Putamen (tissue), 1 donor: ENCODE measurements at regions not wholly inside any gene's neighbourhood (a gene's known extent, or its start where the extent isn't known, plus 50 kb on each side); places are given as distances from the start of the nearest gene placed in this dataset.
"Not testable (repeated sequence)": the region's sequence is repeated elsewhere in the genome, so short reads cannot be mapped to it uniquely, and the experiment has no call there.

Experiments used
- DNase-seq: peaks from one replicate; pipeline ENCODE4 v3.0.0-alpha.2; 2016; ENCODE audit warnings: low spot score

DNA sequence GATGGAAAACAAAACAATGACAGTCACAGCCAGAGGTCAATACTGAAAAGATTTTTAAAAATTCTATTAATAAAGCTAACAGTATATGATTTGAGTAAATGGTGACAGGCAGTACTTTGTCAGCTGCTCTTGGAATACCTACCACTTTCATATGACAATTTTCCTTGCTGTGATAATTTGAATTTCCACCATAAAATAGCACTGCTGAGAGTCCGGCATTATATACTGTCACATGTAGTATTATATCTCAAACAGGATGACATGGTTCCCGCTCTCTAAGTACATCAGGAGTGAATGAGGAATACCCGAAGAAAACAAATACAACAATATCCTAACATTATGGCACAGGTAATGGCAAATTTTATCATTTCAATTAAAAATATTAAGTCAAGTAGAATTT, 146.8 kb upstream of the TMPRSS15 start:
- no peak for DNase-seq

DNA sequence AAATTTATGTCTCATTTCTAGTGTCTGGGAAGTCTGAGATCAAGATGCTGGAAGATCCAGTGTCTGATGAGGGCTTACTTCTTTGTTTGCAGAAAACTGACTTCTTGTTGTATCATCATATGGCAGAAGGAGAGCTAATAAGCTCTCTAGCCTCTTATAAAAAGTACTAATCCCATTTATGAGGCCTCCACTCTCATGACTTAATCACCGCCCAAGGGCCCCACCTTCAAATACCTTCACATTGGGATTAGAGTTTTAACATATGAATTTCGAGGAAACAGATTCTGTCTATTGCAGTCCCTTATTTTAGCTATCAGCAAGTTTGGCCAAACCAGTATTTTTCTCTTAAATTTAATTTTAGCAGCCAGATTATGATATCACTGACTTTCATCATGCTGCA, 150.2 kb upstream of the TMPRSS15 start:
- no peak for DNase-seq

DNA sequence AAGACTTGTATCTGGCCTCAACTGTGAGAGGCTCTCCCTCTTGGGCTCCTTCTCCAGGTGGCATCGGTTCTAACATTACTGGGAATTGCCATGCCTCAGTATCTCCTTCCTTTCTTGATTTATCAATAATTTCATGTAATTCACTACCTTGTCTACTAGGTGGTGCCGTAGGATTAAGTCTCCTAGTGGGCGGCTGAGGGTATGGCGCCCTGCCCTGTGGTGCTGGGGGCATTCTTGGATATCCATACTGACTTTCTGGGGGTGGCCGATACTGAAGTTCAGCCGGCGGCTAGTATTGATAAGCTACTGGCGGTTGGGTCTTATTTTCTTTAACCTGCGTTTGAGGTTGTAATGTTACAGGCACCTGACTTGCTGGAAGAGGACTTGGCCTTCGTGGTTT, 164.2 kb upstream of the TMPRSS15 start:
- not testable (repeated sequence) for DNase-seq

DNA sequence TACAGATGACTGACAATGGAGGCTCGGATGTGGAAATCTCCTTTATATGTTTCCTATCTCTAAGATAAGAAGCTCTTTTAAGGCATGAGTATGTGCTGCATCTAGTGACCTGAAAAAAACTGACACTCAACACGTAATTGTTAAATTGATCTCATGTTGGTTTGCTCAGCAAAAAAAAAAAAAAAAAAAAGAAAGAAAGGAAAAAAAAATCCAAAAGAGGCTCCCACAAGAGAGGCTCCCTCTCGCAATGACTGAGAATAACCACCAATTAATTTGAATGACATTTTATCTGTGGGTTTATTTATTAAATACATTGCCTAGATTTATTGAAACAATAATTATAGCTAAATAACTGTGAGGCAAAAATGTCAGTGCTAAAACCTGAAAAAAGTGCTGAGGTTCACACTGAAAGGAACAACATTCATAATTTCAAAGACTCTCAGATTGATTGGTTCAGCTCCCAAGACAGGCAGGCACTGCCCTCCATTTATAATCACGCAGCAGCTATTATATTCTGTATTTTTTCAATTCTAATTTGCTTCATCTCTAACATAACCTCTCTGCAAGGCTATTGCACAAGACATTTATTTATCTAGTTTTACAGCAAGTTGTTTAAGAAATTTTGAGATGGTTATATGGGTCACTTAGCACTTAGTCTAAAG, 184.5 kb upstream of the TMPRSS15 start:
- DNase-seq = no peak

DNA sequence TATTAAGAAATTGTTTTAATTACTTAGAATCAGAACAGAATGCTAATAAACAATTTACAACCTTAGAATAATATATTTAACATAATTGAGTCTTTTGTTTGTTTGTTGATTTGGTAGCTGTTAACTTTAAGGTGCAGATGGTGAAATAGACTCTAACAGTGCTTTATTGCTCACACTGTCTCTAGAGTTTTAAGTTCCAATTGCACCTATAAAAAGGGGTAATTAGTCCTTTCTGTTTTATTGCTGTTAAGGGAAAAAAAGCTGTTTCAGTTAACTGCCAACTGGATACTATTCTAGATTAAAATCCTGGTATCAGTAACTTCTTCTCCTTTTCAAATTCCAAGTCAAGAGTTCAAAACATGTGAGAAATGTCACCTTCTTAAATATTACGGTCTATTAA, 197.6 kb upstream of the TMPRSS15 start:
- no peak for DNase-seq

DNA sequence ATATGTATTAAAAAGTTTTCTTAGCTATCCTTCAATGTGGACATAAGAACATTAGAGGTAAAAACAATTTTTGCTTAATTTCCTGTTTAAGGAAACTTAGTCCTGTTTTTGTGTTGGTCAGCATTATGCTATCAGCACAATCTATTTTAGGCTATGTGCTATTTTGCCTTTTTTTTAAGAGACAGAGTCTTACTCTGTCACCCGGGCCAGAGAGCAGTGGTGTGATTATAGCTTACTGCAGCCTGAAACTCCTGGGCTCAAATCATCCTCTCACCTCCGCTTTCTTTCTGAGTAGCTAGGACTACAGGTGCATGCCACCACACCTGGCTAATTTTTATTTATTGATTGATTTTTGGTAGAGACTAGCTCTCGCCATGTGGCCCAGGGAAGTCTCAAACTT, 199.1 kb upstream of the TMPRSS15 start:
- DNase-seq = no peak

DNA sequence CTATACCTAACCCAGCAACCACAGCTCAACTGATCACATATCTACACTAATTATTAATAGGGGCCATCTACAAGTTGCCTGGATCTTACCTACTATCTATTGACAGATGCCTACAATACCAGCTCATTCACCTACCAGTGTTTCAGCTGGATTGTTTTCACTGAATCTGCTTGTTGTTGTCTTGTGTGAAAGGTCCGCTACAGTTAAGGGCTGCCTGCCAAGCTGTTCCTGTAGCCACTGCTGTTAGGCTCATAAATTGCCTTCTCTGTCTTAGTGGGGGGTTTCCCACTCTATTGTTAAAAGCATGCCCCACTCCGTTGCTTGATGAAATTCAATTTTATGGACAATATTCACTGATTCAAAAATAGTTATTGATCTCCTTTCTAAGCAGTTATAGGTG, 199.7 kb upstream of the TMPRSS15 start:
- no peak for DNase-seq

DNA sequence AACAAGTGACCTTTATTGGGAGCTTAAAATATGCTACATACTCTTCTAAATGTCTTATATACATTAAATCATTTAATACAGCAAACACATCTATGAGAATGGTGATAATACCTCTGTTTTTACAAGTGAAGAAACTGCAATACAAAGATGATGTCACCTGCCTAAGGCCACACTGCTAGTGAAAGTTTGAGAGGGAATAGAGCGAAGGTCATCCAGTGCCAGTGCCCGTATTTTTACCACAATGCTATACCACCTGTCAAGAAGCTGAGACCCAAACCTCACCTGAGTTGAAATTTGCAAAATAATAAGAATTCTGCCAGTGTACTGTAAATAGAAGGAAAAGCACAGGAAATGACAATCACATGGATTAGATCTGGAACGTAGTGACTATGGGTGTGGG, 200.4 kb upstream of the TMPRSS15 start:
- no peak for DNase-seq

DNA sequence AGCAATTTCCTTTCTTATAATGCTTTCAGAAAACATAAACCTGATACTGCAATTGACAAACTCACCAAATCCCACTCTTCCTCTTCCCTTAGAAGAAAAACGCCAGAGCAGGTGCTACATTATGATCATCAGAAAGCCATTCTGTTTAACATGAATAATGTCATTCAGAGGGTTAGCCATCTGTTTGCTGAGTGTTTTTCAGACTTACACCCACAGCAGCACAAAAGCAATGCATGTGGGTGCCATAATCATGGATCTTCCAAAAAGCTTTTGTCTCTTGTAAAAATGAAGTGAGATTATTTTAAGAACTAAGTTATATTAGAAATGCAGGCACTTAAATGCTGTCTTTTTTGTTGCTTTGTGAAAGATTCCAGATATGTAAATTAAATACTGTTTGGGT, 204.6 kb upstream of the TMPRSS15 start:
- DNase-seq = peak; percentile 20

DNA sequence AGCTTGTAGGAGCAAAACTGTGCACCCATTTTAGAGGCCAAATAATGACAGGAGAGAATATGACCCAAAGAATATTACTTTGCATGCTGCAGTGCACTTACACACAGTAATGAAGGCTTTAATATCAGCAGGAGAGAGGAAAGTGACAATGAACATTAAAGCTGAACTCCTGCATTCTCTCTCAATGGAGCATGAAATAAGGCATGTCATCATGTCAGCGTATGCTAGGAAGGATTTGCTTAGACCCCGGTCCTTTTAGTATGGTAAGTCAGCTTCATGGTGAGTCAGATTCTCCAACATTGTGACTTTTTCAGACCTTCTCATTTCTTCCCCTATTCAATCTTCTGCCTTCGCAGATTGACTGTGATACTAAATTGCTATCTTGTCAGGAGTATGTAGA, 210.7 kb upstream of the TMPRSS15 start:
- DNase-seq = no peak

DNA sequence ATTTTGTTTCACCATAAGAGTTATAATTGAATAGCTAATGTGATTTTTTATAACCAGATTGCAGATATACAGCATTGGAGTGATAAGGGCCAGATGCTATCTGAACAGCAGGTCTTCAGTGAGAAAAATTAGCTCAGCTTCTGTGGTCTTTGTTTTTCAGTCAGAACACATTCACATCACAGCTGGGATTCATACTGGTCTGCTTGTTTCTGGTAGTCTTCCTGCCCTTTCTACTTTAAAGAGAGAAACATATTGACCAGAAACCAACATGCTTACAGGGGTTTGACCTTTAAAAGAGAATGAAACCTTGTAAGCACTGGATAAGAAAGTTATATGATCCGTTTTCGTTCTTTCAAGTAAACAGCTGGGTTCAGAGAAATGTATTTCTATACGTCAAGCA, 213.7 kb upstream of the TMPRSS15 start:
- DNase-seq = no peak

DNA sequence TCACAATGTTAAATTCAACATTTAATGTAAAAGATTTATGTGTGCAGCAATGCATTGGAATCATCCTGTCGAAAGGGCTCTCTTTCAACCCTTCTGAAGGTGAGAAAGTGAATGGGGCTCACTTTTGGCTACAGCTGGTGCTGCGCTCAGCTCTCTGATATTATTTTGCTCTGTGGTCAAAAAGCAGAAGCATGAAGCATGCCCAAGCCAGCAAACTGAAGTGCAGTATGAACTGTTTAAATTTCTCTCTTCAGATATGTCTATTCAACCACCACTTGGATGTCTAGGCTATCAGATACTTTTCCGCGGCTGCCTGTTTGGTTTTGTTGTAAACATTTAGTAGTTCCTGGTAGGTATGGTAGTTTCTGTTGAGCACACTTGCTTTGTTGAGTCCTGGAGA, 216.9 kb upstream of the TMPRSS15 start:
- DNase-seq = no peak

DNA sequence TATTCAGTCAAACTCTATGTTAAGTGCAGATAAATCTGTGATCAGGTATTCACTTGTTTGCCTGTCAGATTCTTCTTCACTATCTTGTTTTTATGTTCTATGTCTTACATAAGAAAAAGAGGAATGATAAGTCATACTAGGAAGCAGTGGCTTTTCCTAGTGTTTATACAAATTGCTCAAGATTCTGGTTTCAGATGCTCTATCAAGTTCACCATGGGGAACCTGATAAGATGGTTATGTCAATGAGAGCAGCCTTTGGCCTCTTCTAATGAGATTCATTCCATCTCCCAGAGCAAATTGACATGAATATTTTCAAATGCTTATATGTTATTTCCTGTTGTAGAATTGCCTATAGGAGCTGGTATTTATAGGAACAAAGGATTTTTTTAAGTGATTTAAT, 218.8 kb upstream of the TMPRSS15 start:
- no peak for DNase-seq

DNA sequence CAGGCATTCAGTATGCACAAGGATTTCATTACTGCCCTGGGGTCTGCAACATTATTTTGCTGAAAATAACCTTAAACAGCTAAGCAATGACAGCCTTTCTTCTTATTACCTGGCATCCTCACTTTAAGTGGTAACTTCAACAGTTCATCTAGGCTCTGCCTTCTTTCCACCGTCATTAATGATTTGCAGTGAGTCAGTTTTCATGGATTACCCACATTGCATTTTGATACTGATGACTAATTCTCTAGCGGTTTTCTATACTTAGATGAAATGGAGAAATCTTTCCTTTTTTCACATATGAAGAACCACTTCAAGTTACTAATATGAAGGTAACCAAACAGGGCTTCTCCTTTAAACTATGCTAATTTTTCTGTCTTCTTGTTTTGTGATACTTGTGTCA, 226.9 kb upstream of the TMPRSS15 start:
- no peak for DNase-seq

DNA sequence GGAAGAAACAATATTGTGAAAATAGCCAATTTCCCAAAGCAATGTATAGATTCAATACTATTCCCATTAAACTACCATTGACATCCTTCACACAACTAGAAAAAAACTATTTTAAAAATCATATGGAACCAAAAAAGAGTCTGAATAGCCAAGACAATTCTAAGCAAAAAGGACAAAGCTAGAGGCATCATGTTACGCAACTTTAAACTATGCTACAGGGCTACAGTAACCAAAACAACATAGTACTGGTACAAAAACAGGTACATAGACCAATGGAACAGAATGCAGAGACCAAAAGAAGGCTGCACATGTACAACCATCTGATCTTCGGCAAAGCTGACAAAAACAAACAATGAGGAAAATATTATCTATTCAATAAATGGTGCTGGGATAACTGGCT, 233.3 kb upstream of the TMPRSS15 start:
- DNase-seq = no peak

DNA sequence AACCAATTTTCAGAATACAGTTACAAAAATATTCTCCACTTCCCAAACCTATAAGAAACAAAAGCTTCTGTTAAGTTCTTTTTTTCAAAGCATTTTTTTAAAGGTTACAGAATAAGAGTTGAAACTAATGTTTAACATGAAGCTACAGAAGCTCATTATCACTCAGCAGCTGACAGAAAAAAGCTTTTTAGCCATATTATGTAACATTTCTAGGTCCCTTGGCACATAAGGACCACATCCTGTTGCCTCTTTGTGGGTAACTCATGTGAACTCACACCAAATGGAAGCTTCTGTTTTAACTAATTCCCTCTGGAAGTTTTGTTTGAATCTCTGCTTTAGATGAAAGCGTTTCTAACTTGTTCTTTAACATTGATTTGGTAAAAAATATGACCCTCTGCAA, 242.5 kb upstream of the TMPRSS15 start:
- no peak for DNase-seq

DNA sequence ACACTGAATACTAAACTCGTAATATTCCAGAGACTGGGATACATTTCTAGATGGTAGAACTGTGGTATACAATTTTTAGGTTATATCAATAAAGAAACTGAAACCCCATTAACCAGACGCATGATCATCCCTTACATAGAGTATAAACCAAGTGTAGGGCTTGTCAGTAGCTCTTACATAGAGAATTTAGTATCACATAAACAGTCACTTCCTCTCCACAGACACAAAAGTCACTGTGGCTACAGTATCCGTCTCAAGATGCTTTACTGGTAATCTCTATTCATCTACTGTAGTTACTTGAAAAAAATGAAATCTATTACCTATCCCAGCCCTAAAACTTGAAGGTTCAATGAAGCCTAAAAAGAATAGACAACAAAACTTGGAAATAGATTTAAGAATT, 252.3 kb upstream of the TMPRSS15 start:
- DNase-seq = no peak

DNA sequence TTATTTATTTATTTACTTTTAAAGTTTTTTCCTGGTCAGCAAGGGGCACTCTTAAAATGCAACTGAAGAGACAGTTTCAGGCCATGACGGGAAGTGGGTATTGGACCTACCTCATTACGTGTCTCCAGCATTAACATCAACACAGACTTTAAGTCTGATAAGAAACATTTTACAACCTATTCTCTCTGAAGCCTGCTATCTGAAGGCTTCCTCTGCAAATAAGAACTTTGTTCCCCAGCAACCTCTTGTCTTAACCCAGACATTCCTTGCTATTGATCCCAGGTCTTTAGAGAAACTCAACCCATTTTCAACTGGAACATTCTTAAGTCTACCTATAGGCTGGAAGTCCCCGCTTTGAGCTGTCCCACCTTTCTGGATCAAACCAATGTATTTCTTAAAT, 258.3 kb upstream of the TMPRSS15 start:
- DNase-seq = no peak

DNA sequence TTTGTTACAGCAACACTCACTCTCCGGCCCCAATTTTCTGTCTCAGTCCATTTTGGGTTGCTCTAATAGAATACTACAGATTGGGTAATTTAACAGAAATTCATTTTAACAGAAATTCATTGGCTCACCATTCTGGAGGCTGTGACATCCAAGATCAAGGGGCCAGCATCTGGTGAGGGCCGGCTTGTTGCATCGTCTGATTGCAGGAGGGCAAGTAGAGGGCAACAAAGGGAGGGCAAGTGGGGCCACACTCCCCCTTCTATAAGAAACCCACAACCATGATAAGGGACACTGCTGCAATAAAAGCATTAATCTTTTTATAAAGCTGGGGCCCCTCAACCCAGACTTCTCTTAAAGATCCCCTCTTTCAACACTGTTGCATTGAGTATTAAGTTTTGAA, 260.1 kb upstream of the TMPRSS15 start:
- no peak for DNase-seq

DNA sequence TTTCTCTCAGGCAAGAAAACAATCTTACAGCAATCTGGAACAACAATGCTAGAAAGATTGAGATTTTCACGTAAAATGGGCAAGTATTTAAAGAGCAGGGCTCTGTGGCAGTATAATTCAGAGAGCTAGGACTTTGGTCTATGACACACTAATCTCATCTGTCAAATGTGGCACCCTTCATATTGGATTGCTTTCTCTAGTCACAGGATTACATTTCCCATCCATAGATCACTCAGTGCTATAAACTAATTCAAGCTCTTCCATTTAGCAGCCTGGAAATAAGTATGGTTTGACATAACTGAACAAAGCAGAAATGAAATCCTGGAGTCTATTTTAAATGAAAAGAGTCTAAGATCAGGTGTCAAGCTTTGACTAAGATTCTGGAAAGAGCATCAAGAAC, 263.1 kb upstream of the TMPRSS15 start:
- no peak for DNase-seq

DNA sequence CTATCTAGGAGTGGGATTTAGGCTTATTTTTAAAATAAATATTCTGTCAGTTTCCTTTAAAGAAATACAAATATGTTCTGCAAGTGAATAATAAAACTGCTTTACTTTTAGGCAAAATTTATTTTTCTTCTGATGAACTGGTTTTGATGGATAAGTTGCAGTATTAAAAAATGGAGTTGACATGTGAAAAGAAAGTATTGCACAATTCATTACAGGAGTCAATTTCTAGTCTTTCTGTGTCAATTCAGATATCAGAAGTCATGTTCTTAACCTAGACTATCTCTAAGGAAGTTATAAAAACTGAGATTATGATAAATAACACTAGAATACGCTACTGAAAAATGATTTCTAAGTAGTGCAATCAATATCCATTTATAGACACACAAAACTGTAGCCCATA, 270.2 kb upstream of the TMPRSS15 start:
- no peak for DNase-seq

DNA sequence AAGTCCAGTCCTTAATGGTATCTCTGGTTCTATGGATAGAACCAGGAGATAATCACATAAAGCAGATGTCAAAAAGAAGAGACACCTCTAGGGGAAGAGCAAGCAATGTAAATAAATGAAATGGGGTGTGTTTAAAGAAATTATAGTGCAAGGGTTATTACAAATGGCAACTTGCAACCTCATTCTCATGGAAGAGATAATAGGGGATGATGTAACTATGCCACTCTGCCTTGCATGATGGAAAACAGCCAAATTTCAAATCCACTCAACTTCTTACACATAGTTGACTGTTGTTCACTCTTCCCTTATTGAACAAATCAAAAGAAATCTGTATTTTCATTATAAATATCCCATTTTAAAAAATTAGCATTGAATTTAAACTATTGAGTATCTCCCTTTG, 274.0 kb upstream of the TMPRSS15 start:
- no peak for DNase-seq

DNA sequence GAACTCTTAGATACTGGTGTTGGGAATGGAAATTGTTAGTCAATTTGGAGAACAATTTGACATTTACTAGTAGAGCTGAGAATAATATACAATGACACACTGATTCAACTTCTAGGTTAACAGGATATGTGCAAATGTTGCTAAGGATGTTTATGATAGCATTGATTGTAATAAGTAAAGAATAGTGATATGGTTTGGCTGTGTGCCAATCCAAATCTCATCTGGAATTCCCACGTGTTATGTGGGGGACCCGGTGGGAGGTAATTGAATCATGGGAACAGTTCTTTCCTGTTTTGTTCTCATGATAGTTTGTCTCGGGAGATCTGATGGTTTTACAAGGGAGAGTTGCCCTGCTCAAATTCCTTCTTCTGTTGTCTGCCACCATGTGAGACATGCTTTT, 302.4 kb upstream of the TMPRSS15 start:
- no peak for DNase-seq

DNA sequence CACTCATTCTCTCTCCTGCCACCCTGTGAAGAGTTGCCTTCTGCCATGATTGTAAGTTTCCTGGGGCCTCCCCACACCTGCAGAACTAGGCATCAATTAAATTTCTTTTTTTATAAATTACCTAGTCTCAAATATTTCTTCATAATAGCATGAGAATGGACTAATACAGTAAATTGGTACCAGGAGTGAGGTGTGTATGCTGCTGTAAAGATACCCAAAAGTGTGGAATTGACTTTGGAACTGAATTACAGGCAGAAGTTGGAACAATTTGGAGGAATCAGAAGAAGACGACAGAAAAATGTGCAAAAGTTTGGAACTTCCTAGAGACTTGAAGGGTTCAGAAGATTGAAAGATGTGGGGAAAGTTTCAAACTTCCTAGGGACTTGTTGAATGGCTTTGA, 308.1 kb upstream of the TMPRSS15 start:
- no peak for DNase-seq

DNA sequence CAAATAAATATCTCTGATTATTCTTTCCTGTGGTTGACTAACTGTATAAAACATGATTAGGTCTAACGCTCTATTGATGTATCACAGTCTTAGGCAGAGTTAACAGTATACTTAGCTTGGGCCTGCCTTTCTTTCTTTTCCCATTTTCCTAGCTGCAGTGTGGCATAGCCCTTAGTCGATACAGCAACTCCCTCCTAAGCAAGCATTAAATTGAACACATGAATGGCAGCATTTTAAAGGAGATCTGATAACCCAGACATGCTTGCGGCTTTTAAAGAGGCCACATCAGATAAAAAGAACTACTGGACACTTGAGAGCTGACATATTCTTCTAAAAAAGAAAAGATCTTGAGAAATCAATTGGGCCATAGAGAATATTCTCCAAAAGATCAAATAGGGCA, 312.0 kb upstream of the TMPRSS15 start:
- DNase-seq = no peak
